ENCODE measurements at regions not wholly inside any gene's neighbourhood (a gene's known extent, or its start where the extent isn't known, plus 50 kb on each side); places are given as distances from the start of the nearest gene placed in this dataset.

DNA sequence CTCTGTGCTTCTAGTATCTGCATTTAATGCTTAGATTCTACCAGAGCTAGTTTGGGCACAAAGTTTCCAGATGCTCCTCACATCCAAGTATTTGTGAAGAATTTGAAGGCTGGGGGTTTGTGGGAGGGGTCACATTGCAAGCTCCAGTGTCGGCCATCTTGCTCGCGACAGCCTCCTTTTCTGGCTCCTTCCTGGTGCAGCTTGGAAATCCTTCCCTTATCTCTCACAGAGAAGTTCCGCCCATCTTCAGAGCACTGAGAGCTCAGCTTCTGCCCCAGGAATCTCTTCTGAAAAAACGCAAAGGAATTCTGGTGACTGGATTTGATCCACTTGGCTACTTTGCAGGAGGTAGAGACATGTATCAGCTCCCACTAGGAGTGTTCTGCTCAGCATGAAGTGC is 497.5 kb downstream of the TBC1D22A start:
- intact Hi-C loops (cut with DNase I): no loop called here
- H3K36me3 ChIP-seq: no peaks in the 10 kb centered on the region
- H3K27me3 ChIP-seq: peaks cover 0 to 15% of the 10 kb centered on the region in 2 donors
- H3K4me3 ChIP-seq: no peak overlapping the region
- ATAC-seq (no peak), DNase-seq (no peak)
- TF ChIP-seq, protein P1, sequence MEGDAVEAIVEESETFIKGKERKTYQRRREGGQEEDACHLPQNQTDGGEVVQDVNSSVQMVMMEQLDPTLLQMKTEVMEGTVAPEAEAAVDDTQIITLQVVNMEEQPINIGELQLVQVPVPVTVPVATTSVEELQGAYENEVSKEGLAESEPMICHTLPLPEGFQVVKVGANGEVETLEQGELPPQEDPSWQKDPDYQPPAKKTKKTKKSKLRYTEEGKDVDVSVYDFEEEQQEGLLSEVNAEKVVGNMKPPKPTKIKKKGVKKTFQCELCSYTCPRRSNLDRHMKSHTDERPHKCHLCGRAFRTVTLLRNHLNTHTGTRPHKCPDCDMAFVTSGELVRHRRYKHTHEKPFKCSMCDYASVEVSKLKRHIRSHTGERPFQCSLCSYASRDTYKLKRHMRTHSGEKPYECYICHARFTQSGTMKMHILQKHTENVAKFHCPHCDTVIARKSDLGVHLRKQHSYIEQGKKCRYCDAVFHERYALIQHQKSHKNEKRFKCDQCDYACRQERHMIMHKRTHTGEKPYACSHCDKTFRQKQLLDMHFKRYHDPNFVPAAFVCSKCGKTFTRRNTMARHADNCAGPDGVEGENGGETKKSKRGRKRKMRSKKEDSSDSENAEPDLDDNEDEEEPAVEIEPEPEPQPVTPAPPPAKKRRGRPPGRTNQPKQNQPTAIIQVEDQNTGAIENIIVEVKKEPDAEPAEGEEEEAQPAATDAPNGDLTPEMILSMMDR (IDR thresholded peaks at IDR 0.05): no peak
- no peaks in the 10 kb centered on the region for H3K9me3 ChIP-seq
- H3K27ac ChIP-seq: no peak overlapping the region
- no peaks in the 10 kb centered on the region for H3K4me1 ChIP-seq

DNA sequence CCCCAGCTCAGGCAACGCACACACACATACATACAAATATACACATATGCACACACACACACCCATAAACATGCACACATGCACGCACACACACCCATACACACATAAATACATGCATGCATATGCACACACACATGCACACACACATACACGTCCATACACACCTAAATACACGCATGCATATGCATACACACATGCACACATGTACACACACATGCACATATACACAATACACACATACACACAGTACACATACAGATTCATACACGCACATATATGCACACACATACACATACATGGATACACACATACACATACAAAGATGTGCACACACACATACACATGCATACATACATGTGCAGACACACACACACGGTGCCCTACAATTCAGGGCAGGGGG is 496.6 kb downstream of the TBC1D22A start:
- ATAC-seq: no peak
- TF ChIP-seq, protein P1 (IDR thresholded peaks at IDR 0.05): no peak
- Histone ChIP-seq H3K36me3 (no peaks in the 10 kb centered on the region), H3K4me3 (no peak overlapping the region), H3K4me1 (no peaks in the 10 kb centered on the region), H3K27me3 (peaks cover 0 to 15% of the 10 kb centered on the region in 2 donors), H3K27ac (no peak overlapping the region), H3K9me3 (no peaks in the 10 kb centered on the region)
- no peak for DNase-seq
- intact Hi-C loops (cut with DNase I): no loop called here

DNA sequence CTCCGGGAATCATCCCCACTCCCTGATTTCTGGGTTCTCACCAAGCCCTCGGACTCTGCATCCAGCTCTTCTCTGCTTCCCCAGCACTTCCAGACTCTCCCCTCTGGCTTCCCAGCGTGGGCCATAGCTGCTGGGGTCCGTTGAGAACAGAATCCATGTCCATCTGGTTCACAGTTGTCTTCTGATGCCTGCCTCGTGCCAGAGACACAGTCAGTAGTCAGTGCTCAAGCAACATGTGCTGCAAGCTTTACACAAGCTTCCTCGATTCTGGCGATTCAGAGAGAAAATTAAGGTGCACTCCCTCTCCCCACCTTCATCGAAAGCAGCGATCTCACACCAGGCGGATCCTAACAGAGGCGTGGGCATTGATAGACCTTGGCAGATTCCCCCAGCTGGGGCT is 495.5 kb downstream of the TBC1D22A start:
- no peak for ATAC-seq
- H3K4me1 ChIP-seq: no peaks in the 10 kb centered on the region
- H3K36me3 ChIP-seq: no peaks in the 10 kb centered on the region
- no peak for DNase-seq
- no peak overlapping the region for H3K4me3 ChIP-seq
- H3K27me3 ChIP-seq: peaks cover 0 to 15% of the 10 kb centered on the region in 2 donors
- no peak overlapping the region for H3K27ac ChIP-seq
- intact Hi-C loops (cut with DNase I): no loop called here
- TF ChIP-seq, protein P1 (IDR thresholded peaks at IDR 0.05): no peak
- peaks cover 0 to 3% of the 10 kb centered on the region in 2 donors for H3K9me3 ChIP-seq

- ATAC-seq: no peak
- Histone ChIP-seq H3K27me3 (peaks cover 0 to 15% of the 10 kb centered on the region in 2 donors), H3K9me3 (peaks cover 0 to 5% of the 10 kb centered on the region in 2 donors), H3K27ac (no peak overlapping the region), H3K36me3 (no peaks in the 10 kb centered on the region), H3K4me3 (no peak overlapping the region), H3K4me1 (no peaks in the 10 kb centered on the region)
- TF ChIP-seq, protein P1 (IDR thresholded peaks at IDR 0.05): no peak
- intact Hi-C loops (cut with DNase I): no loop called here
- DNase-seq: no peak
These were observed 495.1 kb downstream of the TBC1D22A start for GRCh38 chr22:47257566-47257965.

DNA sequence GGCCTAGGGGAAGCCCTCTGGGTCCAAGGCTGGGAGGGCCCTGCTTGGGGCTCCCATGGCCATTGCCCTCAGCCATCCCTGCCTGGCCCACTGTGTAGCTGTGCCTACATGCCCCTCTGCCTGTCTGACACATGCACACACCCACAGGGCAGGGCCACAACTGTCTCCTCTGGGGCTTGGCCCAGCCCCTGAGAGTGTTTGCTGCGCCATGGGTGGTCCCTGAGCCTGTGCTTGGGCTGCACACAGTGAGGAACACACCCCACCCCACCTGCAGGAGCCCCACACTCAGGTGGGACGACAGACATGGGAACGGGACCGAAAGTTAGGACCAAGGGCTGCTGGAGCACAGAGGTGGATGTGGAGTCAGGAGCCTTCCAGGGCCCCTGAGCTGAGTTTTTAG is 489.5 kb downstream of the TBC1D22A start:
- Histone ChIP-seq H3K27me3 (peaks cover 0 to 31% of the 10 kb centered on the region in 2 donors), H3K4me1 (no peaks in the 10 kb centered on the region), H3K27ac (no peak overlapping the region), H3K9me3 (peaks cover 0 to 9% of the 10 kb centered on the region in 2 donors), H3K4me3 (no peak overlapping the region), H3K36me3 (no peaks in the 10 kb centered on the region)
- TF ChIP-seq, protein P1 (IDR thresholded peaks at IDR 0.05): no peak
- ATAC-seq: no peak
- no peak for DNase-seq
- intact Hi-C loops (cut with DNase I): no loop called here

Measured in left lung (tissue), 4 donors.